B cell (primary cell): ENCODE measurements at regions not wholly inside any gene's neighbourhood (a gene's known extent, or its start where the extent isn't known, plus 50 kb on each side); places are given as distances from the start of the nearest gene placed in this dataset.

Source experiments
- EZH2 ChIP-seq: IDR thresholded peaks from 2 replicates; pipeline ENCODE4 v1.6.1; 2012; ENCODE audit warnings: borderline replicate concordance, low read depth, mild to moderate bottlenecking, moderate library complexity, low read length; ENCODE audit not compliant: insufficient read depth, poor library complexity, severe bottlenecking
- TF ChIP-seq, protein P1 (sequence below): fragments of 200-600 bp; IDR thresholded peaks from one replicate; pipeline ENCODE4 v1.8.0; 2022; ENCODE audit warnings: antibody characterized with exemption, mild to moderate bottlenecking

DNA sequence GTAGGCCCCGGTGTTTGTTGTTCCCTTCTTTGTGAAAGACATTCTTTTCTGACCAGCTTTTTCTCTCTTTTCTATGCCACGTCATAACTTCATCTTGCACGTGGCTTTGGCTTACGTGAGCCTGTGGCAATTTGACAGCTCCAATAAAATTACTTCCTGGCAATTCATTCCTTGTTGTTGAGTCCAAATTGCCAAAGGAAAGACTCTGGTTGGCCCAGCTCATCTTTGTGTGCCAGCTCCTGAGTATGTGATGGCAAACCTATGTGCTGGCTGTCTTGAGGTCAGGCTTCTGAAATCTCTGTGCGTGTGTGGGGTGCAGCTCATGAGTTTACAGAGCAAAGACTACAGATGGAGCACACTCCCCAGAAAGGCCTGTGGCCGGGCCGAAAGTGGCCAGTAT is 272.5 kb upstream of the SGK1 start:
- no peak for TF ChIP-seq EZH2
- TF ChIP-seq, protein P1, sequence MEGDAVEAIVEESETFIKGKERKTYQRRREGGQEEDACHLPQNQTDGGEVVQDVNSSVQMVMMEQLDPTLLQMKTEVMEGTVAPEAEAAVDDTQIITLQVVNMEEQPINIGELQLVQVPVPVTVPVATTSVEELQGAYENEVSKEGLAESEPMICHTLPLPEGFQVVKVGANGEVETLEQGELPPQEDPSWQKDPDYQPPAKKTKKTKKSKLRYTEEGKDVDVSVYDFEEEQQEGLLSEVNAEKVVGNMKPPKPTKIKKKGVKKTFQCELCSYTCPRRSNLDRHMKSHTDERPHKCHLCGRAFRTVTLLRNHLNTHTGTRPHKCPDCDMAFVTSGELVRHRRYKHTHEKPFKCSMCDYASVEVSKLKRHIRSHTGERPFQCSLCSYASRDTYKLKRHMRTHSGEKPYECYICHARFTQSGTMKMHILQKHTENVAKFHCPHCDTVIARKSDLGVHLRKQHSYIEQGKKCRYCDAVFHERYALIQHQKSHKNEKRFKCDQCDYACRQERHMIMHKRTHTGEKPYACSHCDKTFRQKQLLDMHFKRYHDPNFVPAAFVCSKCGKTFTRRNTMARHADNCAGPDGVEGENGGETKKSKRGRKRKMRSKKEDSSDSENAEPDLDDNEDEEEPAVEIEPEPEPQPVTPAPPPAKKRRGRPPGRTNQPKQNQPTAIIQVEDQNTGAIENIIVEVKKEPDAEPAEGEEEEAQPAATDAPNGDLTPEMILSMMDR = no peak
